Mammary epithelial cell (primary cell): ENCODE measurements at regions not wholly inside any gene's neighbourhood (a gene's known extent, or its start where the extent isn't known, plus 50 kb on each side); places are given as distances from the start of the nearest gene placed in this dataset.
"Not testable (repeated sequence)": the region's sequence is repeated elsewhere in the genome, so short reads cannot be mapped to it uniquely, and the experiment has no call there.

Source experiments
- EZH2 ChIP-seq: IDR thresholded peaks from 2 replicates; pipeline ENCODE4 v1.6.1; 2012; ENCODE audit warnings: low read length, inconsistent platforms, borderline replicate concordance
- TF ChIP-seq, protein P1 (sequence below), 2 donors: IDR thresholded peaks in 1 of 2; conservative IDR thresholded peaks in 1 of 2; 2 replicates each; pipeline ENCODE4 v1.5.1; 2011 to 2012; ENCODE audit warnings: inconsistent platforms in 2 of 2, low read length in 2 of 2, mild to moderate bottlenecking in 2 of 2, control low read depth in 1 of 2, low read depth in 1 of 2; ENCODE audit not compliant: insufficient read depth in 1 of 2; ENCODE audit errors: extremely low read depth in 1 of 2

DNA sequence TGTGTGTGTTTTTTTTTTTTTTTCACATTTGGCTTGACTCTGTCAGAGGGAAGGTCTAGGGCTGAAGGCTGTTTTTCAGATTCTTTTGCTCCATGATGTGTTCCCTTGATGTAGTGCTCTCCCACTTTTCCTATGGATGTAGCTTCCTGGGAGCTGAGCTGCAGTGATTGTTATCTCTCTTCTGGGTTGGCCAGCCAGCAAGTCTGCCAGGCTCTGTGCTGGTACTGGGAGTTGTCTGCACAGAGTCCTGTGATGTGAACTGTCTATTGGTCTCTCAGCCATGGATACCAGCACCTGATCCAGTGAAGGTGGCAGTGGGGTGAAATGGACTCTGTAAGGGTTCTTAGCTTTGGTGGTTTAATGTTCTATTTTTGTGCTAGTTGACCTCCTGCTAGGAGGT is 377.4 kb upstream of the MAN1A1 start:
- TF ChIP-seq, protein P1, sequence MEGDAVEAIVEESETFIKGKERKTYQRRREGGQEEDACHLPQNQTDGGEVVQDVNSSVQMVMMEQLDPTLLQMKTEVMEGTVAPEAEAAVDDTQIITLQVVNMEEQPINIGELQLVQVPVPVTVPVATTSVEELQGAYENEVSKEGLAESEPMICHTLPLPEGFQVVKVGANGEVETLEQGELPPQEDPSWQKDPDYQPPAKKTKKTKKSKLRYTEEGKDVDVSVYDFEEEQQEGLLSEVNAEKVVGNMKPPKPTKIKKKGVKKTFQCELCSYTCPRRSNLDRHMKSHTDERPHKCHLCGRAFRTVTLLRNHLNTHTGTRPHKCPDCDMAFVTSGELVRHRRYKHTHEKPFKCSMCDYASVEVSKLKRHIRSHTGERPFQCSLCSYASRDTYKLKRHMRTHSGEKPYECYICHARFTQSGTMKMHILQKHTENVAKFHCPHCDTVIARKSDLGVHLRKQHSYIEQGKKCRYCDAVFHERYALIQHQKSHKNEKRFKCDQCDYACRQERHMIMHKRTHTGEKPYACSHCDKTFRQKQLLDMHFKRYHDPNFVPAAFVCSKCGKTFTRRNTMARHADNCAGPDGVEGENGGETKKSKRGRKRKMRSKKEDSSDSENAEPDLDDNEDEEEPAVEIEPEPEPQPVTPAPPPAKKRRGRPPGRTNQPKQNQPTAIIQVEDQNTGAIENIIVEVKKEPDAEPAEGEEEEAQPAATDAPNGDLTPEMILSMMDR (conservative IDR thresholded peaks at IDR 0.05 in 1 of 2, IDR thresholded peaks at IDR 0.05 in 1 of 2; ENCODE audit: extremely low read depth in 1 of 2, insufficient read depth in 1 of 2, low read depth in 1 of 2, low read length in 2 of 2), result not testable (repeated sequence)
- not testable (repeated sequence) for TF ChIP-seq EZH2
